Endothelial cell of umbilical vein (primary cell): ENCODE measurements at regions not wholly inside any gene's neighbourhood (a gene's known extent, or its start where the extent isn't known, plus 50 kb on each side); places are given as distances from the start of the nearest gene placed in this dataset.

Experiments
- BruUV-seq: library from RNA; stranded (reverse); fragments of 400-500 nt; replicated peaks from 2 replicates; lab custom pipeline; 2021; lab: Mats Ljungman, UMichigan
- CTCF ChIA-PET: fragments of 300-600, 350-600 bp; sonication (Branson Sonifier 250); formaldehyde crosslinking; loops from one replicate; lab custom pipeline; 2021; ENCODE audit warnings: antibody characterized with exemption, inconsistent platforms; lab: Charles Lee
- POLR2A ChIA-PET: fragments of 300-600, 350-600 bp; sonication (Branson Sonifier 250); formaldehyde crosslinking; loops from one replicate; lab custom pipeline; 2021; ENCODE audit warnings: antibody characterized with exemption, inconsistent platforms; lab: Charles Lee
- DNase-seq: peaks from one replicate; pipeline ENCODE4 v3.0.0-alpha.2; 2011; ENCODE audit warnings: low read depth, low spot score
- FAIRE-seq: peaks from 2 replicates; lab custom pipeline; 2011; peaks lifted over from hg19 to GRCh38; lab: Jason Lieb, UNC
- H2AFZ ChIP-seq: 2 replicates; pipeline ENCODE4 v1.6.0; 2012; ENCODE audit warnings: low read depth, low read length, control low read depth, inconsistent platforms
- H3K27ac ChIP-seq: 2 replicates; pipeline ENCODE4 v1.5.1; 2011; ENCODE audit warnings: low read depth, mild to moderate bottlenecking, control low read depth, low read length, moderate library complexity; ENCODE audit not compliant: insufficient read depth
- H3K27me3 ChIP-seq, 2 experiments: 2 replicates each; pipeline versions ENCODE4 v1.6.0 to v1.6.1; 2011; ENCODE audit warnings: low read length in 2 of 2, mixed read lengths in 1 of 2; ENCODE audit not compliant: control insufficient read depth in 2 of 2, insufficient read depth in 2 of 2
- H3K36me3 ChIP-seq, 2 experiments: 2 replicates in 1 of 2; 3 replicates in 1 of 2; pipeline ENCODE4 v1.5.1; 2011; ENCODE audit warnings: low read length in 2 of 2, mild to moderate bottlenecking in 1 of 2, moderate library complexity in 1 of 2; ENCODE audit not compliant: control insufficient read depth in 2 of 2, insufficient read depth in 2 of 2; ENCODE audit errors: extremely low read depth in 1 of 2
- H3K4me1 ChIP-seq: 3 replicates; pipeline ENCODE4 v1.5.1; 2011; ENCODE audit warnings: mild to moderate bottlenecking, low read length; ENCODE audit not compliant: control insufficient read depth, insufficient read depth; ENCODE audit errors: extremely low read depth
- H3K4me2 ChIP-seq: 2 replicates; pipeline ENCODE4 v1.6.1; 2011; ENCODE audit warnings: low read length, control low read depth, mixed read lengths; ENCODE audit not compliant: insufficient read depth
- H3K4me3 ChIP-seq, 3 experiments: fragments of 200-600 bp in 1 of 3; sonication (generic), shearing (Covaris generic) in 1 of 3; replicated peaks in 1 of 3; 2 replicates each; pipeline ENCODE4 v1.5.1; 2011 to 2016; ENCODE audit warnings: control low read depth in 3 of 3, low read length in 3 of 3, mild to moderate bottlenecking in 2 of 3, inconsistent platforms in 1 of 3, low read depth in 1 of 3, moderate library complexity in 1 of 3; ENCODE audit not compliant: insufficient read depth in 1 of 3
- H3K79me2 ChIP-seq: 2 replicates; pipeline ENCODE4 v1.6.0; 2012; ENCODE audit warnings: low read length, inconsistent platforms; ENCODE audit not compliant: control insufficient read depth, insufficient read depth
- H3K9ac ChIP-seq: replicated peaks from 2 replicates; pipeline ENCODE3; 2011; ENCODE audit warnings: low read length, control low read depth; ENCODE audit not compliant: insufficient read depth; ENCODE audit errors: extremely low read depth
- H3K9me1 ChIP-seq: replicated peaks from 3 replicates; pipeline ENCODE4 v1.6.0; 2011; ENCODE audit warnings: mild to moderate bottlenecking, low read length; ENCODE audit not compliant: control insufficient read depth, insufficient read depth; ENCODE audit errors: extremely low read depth
- H3K9me3 ChIP-seq: replicated peaks from 2 replicates; pipeline ENCODE4 v1.5.1; 2012; ENCODE audit warnings: low read length, inconsistent platforms; ENCODE audit not compliant: control insufficient read depth, insufficient read depth
- H4K20me1 ChIP-seq: replicated peaks from 2 replicates; pipeline ENCODE3; 2011; ENCODE audit warnings: mild to moderate bottlenecking, low read length; ENCODE audit not compliant: control insufficient read depth, insufficient read depth; ENCODE audit errors: extremely low read depth
- CTCF ChIP-seq, 2 donors: IDR thresholded peaks; 1 replicate in 1 of 2; 2 replicates in 1 of 2; pipeline ENCODE4 v1.5.1; 2011; ENCODE audit warnings: low read length in 2 of 2, mild to moderate bottlenecking in 2 of 2, moderate library complexity in 2 of 2, control low read depth in 1 of 2, inconsistent platforms in 1 of 2, low read depth in 1 of 2; ENCODE audit not compliant: insufficient read depth in 1 of 2; ENCODE audit errors: extremely low read depth in 1 of 2
- EZH2 ChIP-seq: IDR thresholded peaks from 2 replicates; pipeline ENCODE4 v1.6.1; 2012; ENCODE audit warnings: borderline replicate concordance, low read depth, mild to moderate bottlenecking, moderate library complexity, low read length, inconsistent platforms; ENCODE audit not compliant: severe bottlenecking
- FOS ChIP-seq: IDR thresholded peaks from 2 replicates; pipeline ENCODE4 v1.6.1; 2011; ENCODE audit warnings: mild to moderate bottlenecking, low read length, moderate library complexity, borderline replicate concordance; ENCODE audit not compliant: insufficient read depth
- GATA2 ChIP-seq: IDR thresholded peaks from 2 replicates; pipeline ENCODE4 v1.7.0; 2011; ENCODE audit warnings: low read depth, mild to moderate bottlenecking, moderate library complexity, mixed read lengths, low read length; ENCODE audit not compliant: insufficient read length, insufficient read depth
- JUN ChIP-seq: IDR thresholded peaks from 2 replicates; pipeline ENCODE4 v1.6.1; 2011; ENCODE audit warnings: borderline replicate concordance, low read depth; ENCODE audit not compliant: insufficient read length, insufficient read depth
- MAX ChIP-seq: IDR thresholded peaks from 2 replicates; pipeline ENCODE4 v1.6.1; 2011; ENCODE audit not compliant: insufficient read depth, insufficient read length
- MYC ChIP-seq: IDR thresholded peaks from one replicate; pipeline ENCODE4 v1.6.1; 2011; ENCODE audit warnings: mild to moderate bottlenecking, low read depth, low read length
- POLR2A ChIP-seq: IDR thresholded peaks from 2 replicates; pipeline ENCODE4 v1.6.1; 2012; ENCODE audit warnings: low read depth, mild to moderate bottlenecking, control low read depth, low read length
- POLR2AphosphoS5 ChIP-seq: IDR thresholded peaks from 2 replicates; pipeline ENCODE4 v1.6.1; 2012; ENCODE audit warnings: low read depth, mild to moderate bottlenecking, control low read depth, low read length, moderate library complexity; ENCODE audit not compliant: insufficient read depth
- dilution Hi-C: fragments of 300-500 bp; cut with MboI; formaldehyde crosslinking; loops from one replicate; pipeline ENCODE4 v1.15.0; 2019; ENCODE audit warnings: low sequenced_read_pairs; ENCODE audit not compliant: extremely low pct_ligation_motif_present
- intact Hi-C: fragments of 100-400 bp; cut with micrococcal nuclease; formaldehyde crosslinking; loops from one replicate; pipeline ENCODE4 v1.10.0; 2022

DNA sequence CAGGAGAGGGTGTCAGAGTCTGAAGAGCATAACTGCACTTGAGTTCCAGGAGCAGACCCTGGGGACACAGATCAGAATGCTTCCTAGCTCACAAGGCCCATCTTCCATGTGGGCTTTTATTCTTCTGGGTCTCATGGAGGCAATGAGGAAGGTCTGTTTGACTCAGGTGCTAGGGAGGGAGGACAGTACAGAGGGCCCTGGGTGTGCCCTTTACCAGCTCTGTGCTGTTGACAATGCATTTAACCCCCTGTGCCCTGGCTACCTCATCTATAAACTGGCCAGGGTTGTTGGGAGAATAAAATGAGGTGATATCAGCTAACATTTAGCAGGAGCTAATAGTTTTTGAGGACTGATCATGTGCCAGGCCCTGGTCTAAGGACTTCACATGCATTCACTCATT, 318.0 kb downstream of the DMAC1 start:
- Histone ChIP-seq H3K27me3 (no peaks in the 10 kb centered on the region), H3K9me3 (no peaks in the 10 kb centered on the region), H3K4me1 (no peaks in the 10 kb centered on the region), H4K20me1 (no peaks in the 10 kb centered on the region), H3K79me2 (no peaks in the 10 kb centered on the region), H3K27ac (no peak overlapping the region), H2AFZ (no peak overlapping the region), H3K4me2 (no peak overlapping the region), H3K36me3 (no peaks in the 10 kb centered on the region), H3K9me1 (no peaks in the 10 kb centered on the region), H3K9ac (no peak overlapping the region), H3K4me3 (no peak overlapping the region)
- TF ChIP-seq MAX (no peak), POLR2A (no peak), FOS (no peak), MYC (no peak), EZH2 (no peak), POLR2AphosphoS5 (no peak), GATA2 (no peak), JUN (no peak), CTCF (IDR thresholded peaks at IDR 0.05; ENCODE audit: extremely low read depth in 1 of 2, insufficient read depth in 1 of 2, low read depth in 1 of 2, low read length in 2 of 2) (no peak)
- dilution Hi-C loops (no loop called here), intact Hi-C loops (no loop called here)
- no TSS peak for BruUV-seq
- DNase-seq, result no peak
- CTCF ChIA-PET, result no interaction called here
- no peak for FAIRE-seq
- POLR2A ChIA-PET, result no interaction called here
